ENCODE measurements at regions not wholly inside any gene's neighbourhood (a gene's known extent, or its start where the extent isn't known, plus 50 kb on each side); places are given as distances from the start of the nearest gene placed in this dataset.

GRCh38 chr7:91685544-91685943 is 195.0 kb downstream of the MTERF1 start:
- intact Hi-C loops (cut with micrococcal nuclease): no loop called here
- no peak overlapping the region for H3K27ac Mint-ChIP-seq
- CTCF ChIA-PET: no interaction called here

GRCh38 chr7:91690541-91691070 is 189.9 kb downstream of the MTERF1 start:
- no peak overlapping the region for H3K4me3 Mint-ChIP-seq
- no peaks in the 10 kb centered on the region for H3K27me3 ChIP-seq (replicated peaks in 1 of 4; ENCODE audit: control extremely low read depth in 1 of 4, control insufficient read depth in 3 of 4, insufficient read depth in 4 of 4, low read length in 3 of 4)
- H3K27me3 Mint-ChIP-seq: no peaks in the 10 kb centered on the region
- ChIA-PET POLR2A (no interaction called here), CTCF (no interaction called here)
- H2AFZ ChIP-seq (ENCODE audit: insufficient read depth, low read depth, low read length, poor library complexity, severe bottlenecking): no peak overlapping the region
- intact Hi-C loops (cut with micrococcal nuclease): no loop called here
- H3K27ac ChIP-seq (ENCODE audit: low read length in 2 of 2): no peak overlapping the region
- no peaks in the 10 kb centered on the region for H3K9me3 ChIP-seq (ENCODE audit: control extremely low read depth in 1 of 3, control insufficient read depth in 2 of 3, insufficient read depth in 1 of 3, low read length in 2 of 3)
- H3K36me3 ChIP-seq (replicated peaks in 1 of 2; ENCODE audit: control extremely low read depth in 1 of 2, control insufficient read depth in 1 of 2, extremely low read depth in 1 of 2, insufficient read depth in 2 of 2, low read length in 1 of 2): no peaks in the 10 kb centered on the region
- H3K9ac ChIP-seq (ENCODE audit: low read length): no peak overlapping the region
- no peak for DNase-seq
- no peaks in the 10 kb centered on the region for H3K4me1 ChIP-seq (ENCODE audit: control insufficient read depth in 2 of 2, insufficient read depth in 2 of 2, low read length in 2 of 2)
- no peak overlapping the region for H3K4me3 ChIP-seq (ENCODE audit: control extremely low read depth in 1 of 5, extremely low read depth in 1 of 5, insufficient read depth in 1 of 5, low read depth in 2 of 5, low read length in 4 of 5)
- H4K20me1 ChIP-seq (ENCODE audit: control insufficient read depth, insufficient read depth, low read length, poor library complexity, severe bottlenecking): no peaks in the 10 kb centered on the region
- H3K79me2 ChIP-seq (ENCODE audit: control insufficient read depth, insufficient read depth, low read length): no peaks in the 10 kb centered on the region
- no peaks in the 10 kb centered on the region for H3K4me1 Mint-ChIP-seq
- no peak for TF ChIP-seq CTCF (IDR thresholded peaks at IDR 0.05)
- no peak for TF ChIP-seq EZH2 (IDR thresholded peaks at IDR 0.05; ENCODE audit: borderline replicate concordance, insufficient read depth, low read depth, low read length, poor library complexity, severe bottlenecking)
- H3K9me3 Mint-ChIP-seq (ENCODE audit: insufficient read depth): peaks cover 3% of the 10 kb centered on the region
- H3K27ac Mint-ChIP-seq: no peak overlapping the region
- no peak overlapping the region for H3K4me2 ChIP-seq (replicated peaks; ENCODE audit: low read depth, low read length, poor library complexity, severe bottlenecking)
- no peak for ATAC-seq (ENCODE audit: low read depth)
- WGBS (ENCODE audit: insufficient coverage): no CpG with 5 or more reads among the region's 1 CpG

More at GRCh38 chr7:91685544-91685943, 195.0 kb downstream of the MTERF1 start:
- peaks cover 0 to 12% (median 10%) of the 10 kb centered on the region in 3 donors for H3K9me3 ChIP-seq (ENCODE audit: control extremely low read depth in 1 of 3, control insufficient read depth in 2 of 3, insufficient read depth in 1 of 3, low read length in 2 of 3)
- no peaks in the 10 kb centered on the region for H3K27me3 Mint-ChIP-seq
- DNase-seq (no peak), ATAC-seq (ENCODE audit: low read depth) (no peak)
- no peak overlapping the region for H2AFZ ChIP-seq (ENCODE audit: insufficient read depth, low read depth, low read length, poor library complexity, severe bottlenecking)
- no peak overlapping the region for H3K4me3 Mint-ChIP-seq
- WGBS (ENCODE audit: insufficient coverage): no CpG with 5 or more reads among the region's 1 CpG
- no peaks in the 10 kb centered on the region for H3K79me2 ChIP-seq (ENCODE audit: control insufficient read depth, insufficient read depth, low read length)
- peaks cover 10% of the 10 kb centered on the region for H3K9me3 Mint-ChIP-seq (ENCODE audit: insufficient read depth)
- no peaks in the 10 kb centered on the region for H4K20me1 ChIP-seq (ENCODE audit: control insufficient read depth, insufficient read depth, low read length, poor library complexity, severe bottlenecking)
- no peak overlapping the region for H3K9ac ChIP-seq (ENCODE audit: low read length)
- no peaks in the 10 kb centered on the region for H3K4me1 ChIP-seq (ENCODE audit: control insufficient read depth in 2 of 2, insufficient read depth in 2 of 2, low read length in 2 of 2)
- H3K4me3 ChIP-seq (ENCODE audit: control extremely low read depth in 1 of 5, extremely low read depth in 1 of 5, insufficient read depth in 1 of 5, low read depth in 2 of 5, low read length in 4 of 5): no peak overlapping the region
- H3K4me2 ChIP-seq (replicated peaks; ENCODE audit: low read depth, low read length, poor library complexity, severe bottlenecking): no peak overlapping the region
- no peaks in the 10 kb centered on the region for H3K4me1 Mint-ChIP-seq
- H3K27me3 ChIP-seq (replicated peaks in 1 of 4; ENCODE audit: control extremely low read depth in 1 of 4, control insufficient read depth in 3 of 4, insufficient read depth in 4 of 4, low read length in 3 of 4): no peaks in the 10 kb centered on the region
- POLR2A ChIA-PET: no interaction called here
- H3K27ac ChIP-seq (ENCODE audit: low read length in 2 of 2): no peak overlapping the region
- TF ChIP-seq CTCF (IDR thresholded peaks at IDR 0.05): no peak
- no peaks in the 10 kb centered on the region for H3K36me3 ChIP-seq (replicated peaks in 1 of 2; ENCODE audit: control extremely low read depth in 1 of 2, control insufficient read depth in 1 of 2, extremely low read depth in 1 of 2, insufficient read depth in 2 of 2, low read length in 1 of 2)
